Mesothelial cell of epicardium (in vitro differentiated cells): ENCODE measurements at regions not wholly inside any gene's neighbourhood (a gene's known extent, or its start where the extent isn't known, plus 50 kb on each side); places are given as distances from the start of the nearest gene placed in this dataset.

Experiments
- DNase-seq, 2 experiments: peaks; one replicate each; pipeline ENCODE4 v3.0.0; 2021; ENCODE audit warnings: low spot score in 2 of 2; ENCODE audit not compliant: unreplicated experiment in 2 of 2
- H3K27ac Mint-ChIP-seq: 2 replicates; pipeline ENCODE4 v1.8.0; 2021; ENCODE audit warnings: mixed read lengths
- H3K27me3 Mint-ChIP-seq: 2 replicates; pipeline ENCODE4 v1.8.0; 2021; ENCODE audit warnings: low read depth, mixed read lengths
- H3K36me3 Mint-ChIP-seq: 2 replicates; pipeline ENCODE4 v1.8.0; 2021; ENCODE audit warnings: mixed read lengths
- H3K4me1 Mint-ChIP-seq: 2 replicates; pipeline ENCODE4 v1.8.0; 2021; ENCODE audit warnings: mixed read lengths
- H3K4me3 Mint-ChIP-seq: 2 replicates; pipeline ENCODE4 v1.8.0; 2021; ENCODE audit warnings: mild to moderate bottlenecking, moderate library complexity, mixed read lengths
- H3K9me3 Mint-ChIP-seq: 2 replicates; pipeline ENCODE4 v1.8.0; 2021; ENCODE audit warnings: mixed read lengths
- TF ChIP-seq, protein P1 (sequence below): fragments of 200-600 bp; sonication (generic); IDR thresholded peaks from one replicate; pipeline ENCODE4 v1.5.0; 2021; ENCODE audit warnings: antibody characterized with exemption; ENCODE audit not compliant: unreplicated experiment

DNA sequence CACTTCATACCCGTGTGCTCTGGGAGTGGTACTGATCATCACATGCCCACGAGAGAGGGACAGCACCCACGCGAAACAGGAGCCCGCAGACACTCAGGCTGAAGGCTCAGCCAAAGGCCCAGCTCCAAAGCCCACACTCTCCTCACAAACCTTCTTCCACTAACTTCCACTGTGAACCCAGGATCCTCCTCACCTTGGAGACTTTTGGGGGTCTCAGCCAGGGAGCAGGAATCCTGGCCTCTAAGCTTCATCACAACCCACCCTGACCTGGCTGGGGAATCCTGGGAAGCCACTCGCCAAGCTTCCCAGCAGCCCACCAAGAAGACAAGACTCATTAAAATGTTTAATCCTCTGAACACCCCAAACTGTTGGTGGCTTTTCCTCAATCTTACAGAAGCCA, 421.2 kb downstream of the OCA2 start:
- DNase-seq: no peak
- Mint-ChIP-seq H3K27ac (no peak overlapping the region), H3K4me1 (peaks cover 27% of the 10 kb centered on the region), H3K36me3 (no peaks in the 10 kb centered on the region), H3K4me3 (no peak overlapping the region), H3K27me3 (peaks cover 2% of the 10 kb centered on the region), H3K9me3 (no peaks in the 10 kb centered on the region)
- TF ChIP-seq, protein P1, sequence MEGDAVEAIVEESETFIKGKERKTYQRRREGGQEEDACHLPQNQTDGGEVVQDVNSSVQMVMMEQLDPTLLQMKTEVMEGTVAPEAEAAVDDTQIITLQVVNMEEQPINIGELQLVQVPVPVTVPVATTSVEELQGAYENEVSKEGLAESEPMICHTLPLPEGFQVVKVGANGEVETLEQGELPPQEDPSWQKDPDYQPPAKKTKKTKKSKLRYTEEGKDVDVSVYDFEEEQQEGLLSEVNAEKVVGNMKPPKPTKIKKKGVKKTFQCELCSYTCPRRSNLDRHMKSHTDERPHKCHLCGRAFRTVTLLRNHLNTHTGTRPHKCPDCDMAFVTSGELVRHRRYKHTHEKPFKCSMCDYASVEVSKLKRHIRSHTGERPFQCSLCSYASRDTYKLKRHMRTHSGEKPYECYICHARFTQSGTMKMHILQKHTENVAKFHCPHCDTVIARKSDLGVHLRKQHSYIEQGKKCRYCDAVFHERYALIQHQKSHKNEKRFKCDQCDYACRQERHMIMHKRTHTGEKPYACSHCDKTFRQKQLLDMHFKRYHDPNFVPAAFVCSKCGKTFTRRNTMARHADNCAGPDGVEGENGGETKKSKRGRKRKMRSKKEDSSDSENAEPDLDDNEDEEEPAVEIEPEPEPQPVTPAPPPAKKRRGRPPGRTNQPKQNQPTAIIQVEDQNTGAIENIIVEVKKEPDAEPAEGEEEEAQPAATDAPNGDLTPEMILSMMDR: no peak

DNA sequence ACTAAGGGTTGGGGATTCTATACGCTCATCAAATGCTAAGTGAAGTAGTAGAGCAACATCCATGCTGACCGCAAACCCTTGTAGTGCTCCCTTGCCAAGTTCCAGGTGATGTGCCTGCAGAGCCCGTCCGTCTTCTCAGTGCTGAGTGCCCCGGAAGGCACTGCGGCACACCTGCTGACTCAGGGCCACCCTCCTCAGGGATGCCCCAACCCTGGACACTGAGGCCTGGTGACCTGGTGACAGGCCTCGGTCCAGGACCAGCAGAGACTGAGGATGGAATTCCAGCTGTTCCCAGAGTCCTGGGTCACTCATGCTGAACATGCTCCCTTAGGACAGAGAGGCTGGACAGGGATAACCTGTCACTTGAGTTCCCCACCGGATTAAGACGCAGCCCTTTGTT, 422.5 kb downstream of the OCA2 start:
- no peak for DNase-seq
- H3K4me3 Mint-ChIP-seq: no peak overlapping the region
- H3K4me1 Mint-ChIP-seq: peaks cover 32% of the 10 kb centered on the region
- peaks cover 2% of the 10 kb centered on the region for H3K27me3 Mint-ChIP-seq
- H3K36me3 Mint-ChIP-seq: no peaks in the 10 kb centered on the region
- TF ChIP-seq, protein P1: no peak
- H3K9me3 Mint-ChIP-seq: no peaks in the 10 kb centered on the region
- no peak overlapping the region for H3K27ac Mint-ChIP-seq

DNA sequence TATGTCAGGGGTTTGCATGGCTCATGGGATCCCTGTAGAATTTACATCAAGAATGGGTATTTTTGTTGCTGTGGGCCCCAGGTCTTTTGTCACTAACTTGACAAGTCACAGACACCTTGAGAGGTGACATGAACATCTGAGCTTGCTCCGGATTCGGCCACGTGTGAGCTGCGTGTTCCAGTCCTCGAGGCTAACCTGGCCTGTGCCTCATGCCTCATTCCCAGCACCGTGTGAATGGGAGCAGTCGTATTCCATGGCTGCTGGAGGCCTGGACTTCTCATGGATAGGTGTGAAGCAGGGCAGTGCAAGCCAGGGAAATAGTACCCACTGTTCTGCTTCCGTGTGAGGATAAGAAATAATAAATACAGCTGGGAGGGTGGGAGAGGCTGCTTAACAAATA, 423.5 kb downstream of the OCA2 start:
- Mint-ChIP-seq H3K27me3 (peaks cover 2% of the 10 kb centered on the region), H3K36me3 (no peaks in the 10 kb centered on the region), H3K4me1 (peaks cover 32% of the 10 kb centered on the region), H3K27ac (no peak overlapping the region), H3K4me3 (no peak overlapping the region), H3K9me3 (no peaks in the 10 kb centered on the region)
- DNase-seq: no peak
- TF ChIP-seq, protein P1: no peak

DNA sequence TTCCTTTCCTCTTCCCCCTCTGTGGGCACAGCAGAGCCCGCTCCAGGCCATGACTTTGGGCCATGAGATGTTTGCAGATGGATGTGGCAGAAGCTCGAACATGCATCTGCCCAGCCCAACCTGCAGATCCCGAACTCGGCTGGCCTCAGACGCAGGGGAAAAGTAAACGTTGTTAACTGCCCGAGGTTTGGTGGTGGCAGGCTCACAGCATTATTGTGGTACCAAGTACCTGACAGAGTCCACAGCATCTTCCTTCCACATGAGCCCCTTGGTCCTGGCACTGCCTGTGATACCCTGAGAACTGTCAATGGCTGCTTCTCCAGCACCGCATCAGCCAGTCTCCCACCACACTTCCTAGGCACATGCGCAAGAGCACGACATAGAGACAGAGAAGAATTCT, 424.3 kb downstream of the OCA2 start:
- no peak for DNase-seq
- H3K4me1 Mint-ChIP-seq: peaks cover 28% of the 10 kb centered on the region
- H3K27ac Mint-ChIP-seq: no peak overlapping the region
- H3K4me3 Mint-ChIP-seq: no peak overlapping the region
- no peaks in the 10 kb centered on the region for H3K36me3 Mint-ChIP-seq
- TF ChIP-seq, protein P1: no peak
- peaks cover 2% of the 10 kb centered on the region for H3K27me3 Mint-ChIP-seq
- no peaks in the 10 kb centered on the region for H3K9me3 Mint-ChIP-seq

DNA sequence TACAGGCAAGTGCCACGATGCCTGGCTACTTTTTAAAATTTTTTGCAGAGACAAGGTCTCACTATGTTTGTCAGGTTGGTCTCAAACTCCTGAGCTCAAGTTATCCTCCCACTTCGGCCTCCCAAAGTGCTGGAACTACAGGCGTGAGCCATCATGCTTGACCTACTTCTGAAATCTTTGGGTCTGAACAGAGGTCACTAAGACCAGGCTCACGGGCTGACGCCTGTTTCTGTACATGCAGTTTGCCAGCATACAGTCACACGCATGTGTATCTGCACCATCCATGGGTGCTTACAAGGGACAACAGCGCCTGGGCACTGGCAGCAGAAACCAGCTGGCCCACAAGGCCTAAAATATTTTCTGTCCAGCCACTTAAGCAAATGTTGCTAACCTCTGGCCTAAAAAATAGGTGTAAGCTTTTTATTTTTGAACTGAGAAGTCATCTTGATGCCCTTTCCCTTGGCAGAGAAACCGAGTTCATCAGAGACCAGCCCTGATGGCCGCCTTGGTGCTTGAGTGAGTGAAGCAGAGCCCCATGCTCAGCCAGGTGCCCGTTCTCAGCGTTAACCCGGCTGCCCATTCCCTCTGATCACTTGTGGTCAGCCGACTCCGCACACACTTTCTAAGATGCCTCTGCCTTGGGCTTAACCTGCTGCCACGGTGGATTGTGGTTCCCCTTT, 425.2 kb downstream of the OCA2 start:
- H3K27ac Mint-ChIP-seq: no peak overlapping the region
- H3K27me3 Mint-ChIP-seq: peaks cover 2% of the 10 kb centered on the region
- H3K4me3 Mint-ChIP-seq: no peak overlapping the region
- H3K4me1 Mint-ChIP-seq: peaks cover 20% of the 10 kb centered on the region
- DNase-seq: no peak
- H3K36me3 Mint-ChIP-seq: no peaks in the 10 kb centered on the region
- H3K9me3 Mint-ChIP-seq: no peaks in the 10 kb centered on the region
- TF ChIP-seq, protein P1: no peak

DNA sequence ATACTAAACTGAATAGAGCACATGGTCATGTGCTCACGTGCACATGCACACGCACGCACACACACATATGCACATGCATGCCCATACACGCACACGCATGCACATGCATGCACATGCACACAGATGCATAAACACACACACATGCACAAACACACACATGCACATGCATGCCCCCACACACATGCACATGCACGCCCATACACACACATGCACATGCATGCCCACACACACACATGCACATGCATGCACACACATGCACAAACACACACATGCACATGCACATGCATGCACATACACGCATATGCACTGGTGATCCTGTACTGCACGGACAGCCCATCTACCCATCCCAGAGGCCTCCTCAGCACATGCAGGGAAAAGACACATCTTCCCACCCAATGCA, 426.6 kb downstream of the OCA2 start:
- Mint-ChIP-seq H3K4me1 (peaks cover 14% of the 10 kb centered on the region), H3K9me3 (no peaks in the 10 kb centered on the region), H3K4me3 (no peak overlapping the region), H3K27me3 (peaks cover 5% of the 10 kb centered on the region), H3K27ac (no peak overlapping the region), H3K36me3 (no peaks in the 10 kb centered on the region)
- DNase-seq: no peak
- TF ChIP-seq, protein P1: no peak
